Smooth muscle cell (in vitro differentiated cells): ENCODE measurements at regions not wholly inside any gene's neighbourhood (a gene's known extent, or its start where the extent isn't known, plus 50 kb on each side); places are given as distances from the start of the nearest gene placed in this dataset.

Experiments used
- DNase-seq: peaks from one replicate; lab custom pipeline; 2025; ENCODE audit not compliant: unreplicated experiment; lab: John Stamatoyannopoulos, UW
- H2AFZ ChIP-seq: fragments of 200-600 bp; sonication (generic); 2 replicates; pipeline ENCODE4 v1.6.0; 2016; ENCODE audit warnings: antibody characterized with exemption, low read depth, mild to moderate bottlenecking
- H3F3A ChIP-seq: fragments of 200-600 bp; sonication (generic); 2 replicates; pipeline ENCODE4 v1.6.0; 2017; ENCODE audit warnings: antibody characterized with exemption, low read depth
- H3K27ac ChIP-seq: fragments of 200-600 bp; sonication (generic); 2 replicates; pipeline ENCODE4 v1.5.1; 2016; ENCODE audit warnings: low read depth, mild to moderate bottlenecking
- H3K27me3 ChIP-seq: fragments of 200-600 bp; sonication (generic); 2 replicates; pipeline ENCODE4 v1.6.1; 2016; ENCODE audit warnings: low read depth, mild to moderate bottlenecking
- H3K36me3 ChIP-seq: fragments of 200-600 bp; sonication (generic); 2 replicates; pipeline ENCODE4 v1.5.1; 2016; ENCODE audit warnings: low read depth
- H3K4me1 ChIP-seq: fragments of 200-600 bp; sonication (generic); 2 replicates; pipeline ENCODE4 v1.5.1; 2016; ENCODE audit warnings: low read depth
- H3K4me2 ChIP-seq: fragments of 200-600 bp; sonication (generic); 2 replicates; pipeline ENCODE4 v1.6.0; 2016; ENCODE audit warnings: mild to moderate bottlenecking
- H3K4me3 ChIP-seq: fragments of 200-600 bp; sonication (generic); 2 replicates; pipeline ENCODE4 v1.5.1; 2016; ENCODE audit warnings: mild to moderate bottlenecking
- H3K79me2 ChIP-seq: fragments of 200-600 bp; sonication (generic); 2 replicates; pipeline ENCODE4 v1.6.0; 2016; ENCODE audit warnings: low read depth, mild to moderate bottlenecking
- H3K9ac ChIP-seq: fragments of 200-600 bp; sonication (generic); 2 replicates; pipeline ENCODE4 v1.6.0; 2016; ENCODE audit warnings: low read depth
- H3K9me3 ChIP-seq: fragments of 200-600 bp; sonication (generic); replicated peaks from 2 replicates; pipeline ENCODE4 v1.5.1; 2016; ENCODE audit warnings: low read depth
- H4K20me1 ChIP-seq: fragments of 200-600 bp; sonication (generic); 2 replicates; pipeline ENCODE4 v1.6.0; 2016; ENCODE audit warnings: low read depth
- CTCF ChIP-seq: fragments of 200-600 bp; sonication (generic); IDR thresholded peaks from 2 replicates; pipeline ENCODE4 v1.5.1; 2017; ENCODE audit warnings: borderline replicate concordance, mild to moderate bottlenecking, antibody characterized with exemption; ENCODE audit not compliant: insufficient read depth, poor library complexity, severe bottlenecking
- WGBS: methylation state at CpG from one replicate; pipeline ENCODE4 v1.1.7; 2016; ENCODE audit warnings: low lambda C conversion rate; 5-methylcytosine and 5-hydroxymethylcytosine counted together

- Histone ChIP-seq H3F3A (no peaks in the 10 kb centered on the region), H3K9me3 (no peaks in the 10 kb centered on the region)
- no peak for DNase-seq
Measured at GRCh38 chr5:2006193-2006970, 123.7 kb upstream of the IRX4 start.

GRCh38 chr5:2005101-2006041 lies 122.6 kb upstream of the IRX4 start:
- Histone ChIP-seq H3K9me3 (no peaks in the 10 kb centered on the region), H3K9ac (no peak overlapping the region), H2AFZ (no peak overlapping the region), H4K20me1 (no peaks in the 10 kb centered on the region), H3K27me3 (peaks cover 14% of the 10 kb centered on the region), H3K4me3 (no peak overlapping the region), H3K79me2 (no peaks in the 10 kb centered on the region), H3F3A (no peaks in the 10 kb centered on the region), H3K4me2 (no peak overlapping the region), H3K27ac (no peak overlapping the region), H3K4me1 (no peaks in the 10 kb centered on the region), H3K36me3 (no peaks in the 10 kb centered on the region)
- no peak for TF ChIP-seq CTCF
- WGBS = 85% methylated on average over 35 of the region's 35 CpGs
- DNase-seq = no peak

More at GRCh38 chr5:2006193-2006970, 123.7 kb upstream of the IRX4 start:
- H3K36me3 ChIP-seq = no peaks in the 10 kb centered on the region
- no peaks in the 10 kb centered on the region for H4K20me1 ChIP-seq
- no peak overlapping the region for H3K4me3 ChIP-seq
- 96% methylated on average over 24 of the region's 24 CpGs for WGBS
- TF ChIP-seq CTCF = no peak
- H3K79me2 ChIP-seq = no peaks in the 10 kb centered on the region
- no peak overlapping the region for H3K4me2 ChIP-seq
- no peak overlapping the region for H3K9ac ChIP-seq
- H3K4me1 ChIP-seq = no peaks in the 10 kb centered on the region
- H2AFZ ChIP-seq = no peak overlapping the region
- peaks cover 14% of the 10 kb centered on the region for H3K27me3 ChIP-seq
- no peak overlapping the region for H3K27ac ChIP-seq

DNA sequence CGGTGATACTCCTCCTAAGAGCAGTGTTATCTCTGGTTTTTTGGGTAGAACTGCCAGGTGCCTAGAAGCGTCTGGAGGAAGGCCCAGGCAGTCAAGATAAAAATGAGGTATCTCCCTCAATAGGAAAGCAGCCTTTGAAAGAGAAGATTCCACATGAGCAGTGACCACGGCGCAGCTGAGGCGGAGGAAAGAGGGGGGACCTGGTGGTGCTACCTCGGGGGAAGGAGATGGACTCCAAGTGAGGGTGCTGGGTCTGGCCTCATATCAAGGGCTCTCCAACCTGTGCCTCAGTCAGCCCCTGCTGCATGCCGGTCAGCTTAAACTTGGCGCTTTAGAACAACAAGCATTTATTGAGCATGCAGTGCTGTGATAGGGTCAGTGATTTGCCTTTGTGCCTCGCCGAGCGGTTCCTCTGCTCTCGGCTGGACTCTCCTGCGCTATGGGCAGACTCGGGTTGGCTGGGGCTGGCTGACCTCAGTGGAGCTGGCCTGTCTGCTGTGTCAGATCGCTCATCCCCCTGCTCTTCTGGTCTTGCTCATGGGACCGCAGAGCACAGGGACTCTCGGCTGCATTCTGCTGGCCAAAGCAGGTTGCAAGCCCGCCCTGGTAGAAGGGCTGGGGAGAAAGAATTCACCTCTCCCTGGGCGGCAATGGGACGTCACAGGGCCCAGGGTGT lies 121.1 kb upstream of the IRX4 start:
- Histone ChIP-seq H3F3A (no peaks in the 10 kb centered on the region), H3K4me2 (no peak overlapping the region), H3K27ac (no peak overlapping the region), H3K36me3 (no peaks in the 10 kb centered on the region), H3K4me1 (no peaks in the 10 kb centered on the region), H4K20me1 (no peaks in the 10 kb centered on the region), H3K9me3 (no peaks in the 10 kb centered on the region), H3K79me2 (no peaks in the 10 kb centered on the region), H3K9ac (no peak overlapping the region), H2AFZ (no peak overlapping the region), H3K4me3 (no peak overlapping the region), H3K27me3 (peaks cover 14% of the 10 kb centered on the region)
- DNase-seq = no peak
- TF ChIP-seq CTCF = no peak
- WGBS = 89% methylated on average over 20 of the region's 20 CpGs
